ENCODE measurements at regions not wholly inside any gene's neighbourhood (a gene's known extent, or its start where the extent isn't known, plus 50 kb on each side); places are given as distances from the start of the nearest gene placed in this dataset.

DNA sequence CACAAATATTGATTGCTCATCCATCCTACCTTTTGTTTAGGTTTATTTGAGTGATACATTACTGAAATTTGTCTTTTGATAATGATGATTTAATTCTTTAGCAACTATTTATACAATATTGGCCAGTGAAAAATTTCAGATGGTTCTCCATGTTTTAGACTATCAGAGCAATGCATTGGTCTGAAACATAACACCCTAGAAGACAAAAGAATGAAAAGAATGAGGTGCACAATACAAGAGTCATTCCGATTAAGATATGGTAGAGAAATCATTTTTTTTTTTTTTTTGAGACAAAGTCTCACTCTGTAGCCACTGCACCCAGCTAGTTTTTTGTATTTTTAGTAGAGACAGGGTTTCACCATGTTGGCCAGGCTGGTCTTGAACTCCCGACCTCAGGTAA, 197.4 kb upstream of the FAM98A start:
- no peak overlapping the region for H3K27ac ChIP-seq
- TF ChIP-seq, protein P1, sequence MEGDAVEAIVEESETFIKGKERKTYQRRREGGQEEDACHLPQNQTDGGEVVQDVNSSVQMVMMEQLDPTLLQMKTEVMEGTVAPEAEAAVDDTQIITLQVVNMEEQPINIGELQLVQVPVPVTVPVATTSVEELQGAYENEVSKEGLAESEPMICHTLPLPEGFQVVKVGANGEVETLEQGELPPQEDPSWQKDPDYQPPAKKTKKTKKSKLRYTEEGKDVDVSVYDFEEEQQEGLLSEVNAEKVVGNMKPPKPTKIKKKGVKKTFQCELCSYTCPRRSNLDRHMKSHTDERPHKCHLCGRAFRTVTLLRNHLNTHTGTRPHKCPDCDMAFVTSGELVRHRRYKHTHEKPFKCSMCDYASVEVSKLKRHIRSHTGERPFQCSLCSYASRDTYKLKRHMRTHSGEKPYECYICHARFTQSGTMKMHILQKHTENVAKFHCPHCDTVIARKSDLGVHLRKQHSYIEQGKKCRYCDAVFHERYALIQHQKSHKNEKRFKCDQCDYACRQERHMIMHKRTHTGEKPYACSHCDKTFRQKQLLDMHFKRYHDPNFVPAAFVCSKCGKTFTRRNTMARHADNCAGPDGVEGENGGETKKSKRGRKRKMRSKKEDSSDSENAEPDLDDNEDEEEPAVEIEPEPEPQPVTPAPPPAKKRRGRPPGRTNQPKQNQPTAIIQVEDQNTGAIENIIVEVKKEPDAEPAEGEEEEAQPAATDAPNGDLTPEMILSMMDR (IDR thresholded peaks at IDR 0.05), result no peak
- DNase-seq (ENCODE audit: low spot score), result no peak
- H3K4me3 ChIP-seq, result no peak overlapping the region

DNA sequence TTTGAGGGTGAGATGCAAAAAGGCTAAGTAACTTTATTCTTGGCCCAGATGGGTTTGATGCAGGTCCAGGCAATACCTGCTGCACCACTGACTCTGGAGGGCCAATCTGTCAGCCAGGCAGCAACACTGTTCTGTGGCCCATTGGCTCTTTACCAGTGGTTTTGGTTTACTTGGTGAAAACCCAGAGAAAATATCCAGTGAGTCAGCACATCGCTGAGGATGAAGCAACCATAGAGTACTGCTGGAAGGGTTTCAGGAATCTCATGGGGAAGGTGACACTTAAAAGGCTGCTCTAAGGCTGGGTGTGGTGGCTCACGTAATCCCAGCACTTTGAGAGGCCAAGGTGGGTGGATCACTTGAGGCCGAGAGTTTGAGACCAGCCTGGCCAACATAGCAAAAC, 192.5 kb upstream of the FAM98A start:
- no peak for DNase-seq (ENCODE audit: low spot score)
- H3K4me3 ChIP-seq, result no peak overlapping the region
- no peak overlapping the region for H3K27ac ChIP-seq
- TF ChIP-seq, protein P1 (IDR thresholded peaks at IDR 0.05), result no peak

GRCh38 chr2:33788044-33788443, 188.9 kb upstream of the FAM98A start:
- Histone ChIP-seq H3K4me3 (no peak overlapping the region), H3K27ac (no peak overlapping the region)
- no peak for DNase-seq (ENCODE audit: low spot score)
- TF ChIP-seq, protein P1 (IDR thresholded peaks at IDR 0.05), result no peak

- TF ChIP-seq, protein P1 (IDR thresholded peaks at IDR 0.05), result no peak
- DNase-seq (ENCODE audit: low spot score), result no peak
- no peak overlapping the region for H3K27ac ChIP-seq
- no peak overlapping the region for H3K4me3 ChIP-seq
Observed at GRCh38 chr2:33786881-33787280, 187.8 kb upstream of the FAM98A start.

DNA sequence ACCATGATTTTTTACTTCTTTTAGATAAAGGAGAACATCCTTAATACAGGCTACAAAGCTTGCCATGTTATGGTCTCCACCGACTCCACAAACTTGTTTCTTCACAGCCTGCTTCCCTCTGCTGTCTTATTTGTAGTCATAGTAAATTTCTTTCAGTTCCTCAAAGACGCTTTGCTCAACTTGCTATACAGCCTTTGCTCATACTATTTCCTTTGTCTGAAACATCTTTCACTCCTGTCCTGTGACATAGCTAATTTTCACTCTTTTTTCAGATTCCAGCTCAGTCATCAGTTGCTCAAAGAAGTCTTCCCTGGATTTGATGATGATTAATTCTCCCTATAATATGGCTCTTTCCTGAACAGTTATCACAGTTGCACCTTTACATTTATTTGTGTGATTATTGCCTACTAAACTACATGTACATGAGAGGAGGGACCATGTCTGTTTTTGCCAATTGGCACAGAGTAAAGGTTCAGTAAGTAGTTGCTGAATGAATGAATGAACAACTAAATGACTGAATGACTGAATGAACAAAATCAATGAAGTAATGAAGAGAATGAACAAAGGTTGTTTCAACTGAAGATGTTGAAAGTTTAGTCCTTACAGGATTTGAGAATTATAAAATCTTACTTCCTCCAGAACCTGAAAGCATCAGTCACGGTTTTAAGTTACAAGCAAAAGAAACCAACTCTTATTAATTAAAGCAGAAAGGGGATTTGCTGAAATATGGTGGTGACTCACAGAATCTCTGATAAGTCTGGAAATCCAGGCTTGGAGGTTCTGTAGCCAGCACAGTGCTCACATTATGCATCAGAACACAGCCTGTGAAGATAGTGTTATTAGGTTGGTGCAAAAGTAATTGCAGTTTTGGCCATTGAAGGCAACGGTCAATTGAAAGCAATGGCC, 186.4 kb upstream of the FAM98A start:
- no peak for DNase-seq (ENCODE audit: low spot score)
- Histone ChIP-seq H3K27ac (no peak overlapping the region), H3K4me3 (no peak overlapping the region)
- TF ChIP-seq, protein P1 (IDR thresholded peaks at IDR 0.05), result no peak

GRCh38 chr2:33784488-33784887, 185.4 kb upstream of the FAM98A start:
- no peak for DNase-seq (ENCODE audit: low spot score)
- Histone ChIP-seq H3K4me3 (no peak overlapping the region), H3K27ac (no peak overlapping the region)
- TF ChIP-seq, protein P1 (IDR thresholded peaks at IDR 0.05), result no peak
